ENCODE measurements at regions not wholly inside any gene's neighbourhood (a gene's known extent, or its start where the extent isn't known, plus 50 kb on each side); places are given as distances from the start of the nearest gene placed in this dataset.

- no peak for TF ChIP-seq CTCF (IDR thresholded peaks at IDR 0.05)
- no peak for TF ChIP-seq POLR2A (IDR thresholded peaks at IDR 0.05)
Observed at GRCh38 chr3:24810881-24811280, 316.2 kb upstream of the THRB start.
